ENCODE measurements at regions not wholly inside any gene's neighbourhood (a gene's known extent, or its start where the extent isn't known, plus 50 kb on each side); places are given as distances from the start of the nearest gene placed in this dataset.

GRCh38 chr7:53113424-53113823, 78.0 kb downstream of the POM121L12 start:
- WGBS, 2 donors = 54 to 65% methylated on average over 4 of the region's 4 CpGs
- Histone ChIP-seq H3K9ac (ENCODE audit: insufficient read depth in 1 of 2, low read length in 2 of 2) (no peak overlapping the region), H3K4me3 (no peak overlapping the region), H3K27me3 (ENCODE audit: control insufficient read depth in 3 of 3, insufficient read depth in 3 of 3, low read length in 2 of 3) (no peaks in the 10 kb centered on the region), H3K36me3 (ENCODE audit: control insufficient read depth in 4 of 4, insufficient read depth in 4 of 4, low read length in 4 of 4) (no peaks in the 10 kb centered on the region), H3K4me1 (ENCODE audit: control insufficient read depth in 5 of 5, insufficient read depth in 5 of 5, low read length in 5 of 5) (peaks cover 0 to 4% (median 0%) of the 10 kb centered on the region in 5 donors), H3K9me3 (ENCODE audit: control insufficient read depth in 4 of 4, insufficient read depth in 3 of 4, low read length in 3 of 4) (no peaks in the 10 kb centered on the region), H3K27ac (ENCODE audit: low read depth in 1 of 2, low read length in 1 of 2) (no peak overlapping the region)
- ATAC-seq (ENCODE audit: insufficient read depth, low FRiP score) (no peak), DNase-seq (peak in 2 of 3 donors; percentile 14 to 15)
- TF ChIP-seq, protein P1, sequence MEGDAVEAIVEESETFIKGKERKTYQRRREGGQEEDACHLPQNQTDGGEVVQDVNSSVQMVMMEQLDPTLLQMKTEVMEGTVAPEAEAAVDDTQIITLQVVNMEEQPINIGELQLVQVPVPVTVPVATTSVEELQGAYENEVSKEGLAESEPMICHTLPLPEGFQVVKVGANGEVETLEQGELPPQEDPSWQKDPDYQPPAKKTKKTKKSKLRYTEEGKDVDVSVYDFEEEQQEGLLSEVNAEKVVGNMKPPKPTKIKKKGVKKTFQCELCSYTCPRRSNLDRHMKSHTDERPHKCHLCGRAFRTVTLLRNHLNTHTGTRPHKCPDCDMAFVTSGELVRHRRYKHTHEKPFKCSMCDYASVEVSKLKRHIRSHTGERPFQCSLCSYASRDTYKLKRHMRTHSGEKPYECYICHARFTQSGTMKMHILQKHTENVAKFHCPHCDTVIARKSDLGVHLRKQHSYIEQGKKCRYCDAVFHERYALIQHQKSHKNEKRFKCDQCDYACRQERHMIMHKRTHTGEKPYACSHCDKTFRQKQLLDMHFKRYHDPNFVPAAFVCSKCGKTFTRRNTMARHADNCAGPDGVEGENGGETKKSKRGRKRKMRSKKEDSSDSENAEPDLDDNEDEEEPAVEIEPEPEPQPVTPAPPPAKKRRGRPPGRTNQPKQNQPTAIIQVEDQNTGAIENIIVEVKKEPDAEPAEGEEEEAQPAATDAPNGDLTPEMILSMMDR (IDR thresholded peaks at IDR 0.05; ENCODE audit: control extremely low read depth, extremely low read depth) = no peak

DNA sequence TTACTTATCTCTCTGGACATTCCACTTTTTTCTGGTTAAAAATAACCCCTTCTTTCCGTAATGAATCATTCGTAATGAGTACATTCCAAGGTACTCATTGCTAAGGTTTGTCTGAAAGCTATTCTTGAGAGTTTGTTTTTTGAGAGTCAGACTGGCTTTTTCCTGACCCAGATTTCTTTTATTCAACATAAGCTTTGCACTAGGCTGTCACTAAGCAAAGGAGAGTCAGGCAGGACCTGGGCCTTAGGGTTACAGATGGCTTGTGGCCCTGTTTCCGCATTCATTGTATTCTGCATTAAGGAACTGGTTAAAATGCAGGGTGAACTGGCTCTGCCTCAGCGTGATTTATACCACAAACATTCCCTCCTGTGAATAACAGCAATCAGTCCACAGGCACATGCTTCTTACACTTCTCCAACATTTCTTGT, 84.1 kb downstream of the POM121L12 start:
- ATAC-seq (ENCODE audit: insufficient read depth, low FRiP score) (peak; percentile 72), DNase-seq (peak in 2 of 3 donors; percentile 7 to 15)
- Histone ChIP-seq H3K27ac (ENCODE audit: low read depth in 1 of 2, low read length in 1 of 2) (no peak overlapping the region), H3K36me3 (ENCODE audit: control insufficient read depth in 4 of 4, insufficient read depth in 4 of 4, low read length in 4 of 4) (no peaks in the 10 kb centered on the region), H3K9me3 (ENCODE audit: control insufficient read depth in 4 of 4, insufficient read depth in 3 of 4, low read length in 3 of 4) (no peaks in the 10 kb centered on the region), H3K27me3 (ENCODE audit: control insufficient read depth in 3 of 3, insufficient read depth in 3 of 3, low read length in 2 of 3) (no peaks in the 10 kb centered on the region), H3K4me1 (ENCODE audit: control insufficient read depth in 5 of 5, insufficient read depth in 5 of 5, low read length in 5 of 5) (no peaks in the 10 kb centered on the region), H3K9ac (ENCODE audit: insufficient read depth in 1 of 2, low read length in 2 of 2) (no peak overlapping the region), H3K4me3 (no peak overlapping the region)
- TF ChIP-seq, protein P1 (IDR thresholded peaks at IDR 0.05; ENCODE audit: control extremely low read depth, extremely low read depth) = no peak
- 50 to 56% methylated on average over 4 of the region's 4 CpGs for WGBS, 2 donors

DNA sequence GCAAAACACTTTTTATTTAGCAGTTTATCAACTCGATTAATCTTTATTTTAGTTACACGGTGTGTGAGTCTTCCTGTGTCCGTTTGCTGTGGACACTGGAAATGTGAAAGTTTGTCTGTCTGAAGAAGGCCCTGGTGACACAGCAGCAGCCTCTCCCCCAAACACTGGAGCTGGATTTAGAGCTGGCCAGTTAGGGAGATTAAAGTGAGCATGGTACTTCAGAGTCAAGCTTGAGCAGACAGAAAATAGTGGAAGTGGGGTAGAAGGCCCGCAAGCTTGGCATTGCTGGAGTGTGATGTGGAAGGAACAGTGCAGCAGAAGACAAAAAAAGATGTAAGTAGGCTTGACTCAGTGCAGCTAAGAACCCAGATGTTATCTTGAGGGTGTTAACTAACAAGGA, 85.9 kb downstream of the POM121L12 start:
- ATAC-seq (ENCODE audit: insufficient read depth, low FRiP score) (no peak), DNase-seq (no peak)
- H3K4me3 ChIP-seq = no peak overlapping the region
- H3K9me3 ChIP-seq (ENCODE audit: control insufficient read depth in 4 of 4, insufficient read depth in 3 of 4, low read length in 3 of 4) = no peaks in the 10 kb centered on the region
- no peak overlapping the region for H3K27ac ChIP-seq (ENCODE audit: low read depth in 1 of 2, low read length in 1 of 2)
- H3K36me3 ChIP-seq (ENCODE audit: control insufficient read depth in 4 of 4, insufficient read depth in 4 of 4, low read length in 4 of 4) = no peaks in the 10 kb centered on the region
- WGBS, 2 donors = 79 to 87% methylated on average over 4 of the region's 4 CpGs
- TF ChIP-seq, protein P1 (IDR thresholded peaks at IDR 0.05; ENCODE audit: control extremely low read depth, extremely low read depth) = no peak
- H3K9ac ChIP-seq (ENCODE audit: insufficient read depth in 1 of 2, low read length in 2 of 2) = no peak overlapping the region
- H3K4me1 ChIP-seq (ENCODE audit: control insufficient read depth in 5 of 5, insufficient read depth in 5 of 5, low read length in 5 of 5) = no peaks in the 10 kb centered on the region
- H3K27me3 ChIP-seq (ENCODE audit: control insufficient read depth in 3 of 3, insufficient read depth in 3 of 3, low read length in 2 of 3) = no peaks in the 10 kb centered on the region

GRCh38 chr7:53131697-53132096, 96.3 kb downstream of the POM121L12 start:
- no peaks in the 10 kb centered on the region for H3K27me3 ChIP-seq (ENCODE audit: control insufficient read depth in 3 of 3, insufficient read depth in 3 of 3, low read length in 2 of 3)
- ATAC-seq (ENCODE audit: insufficient read depth, low FRiP score) (no peak), DNase-seq (no peak)
- H3K27ac ChIP-seq (ENCODE audit: low read depth in 1 of 2, low read length in 1 of 2) = no peak overlapping the region
- H3K9ac ChIP-seq (ENCODE audit: insufficient read depth in 1 of 2, low read length in 2 of 2) = no peak overlapping the region
- TF ChIP-seq, protein P1 (IDR thresholded peaks at IDR 0.05; ENCODE audit: control extremely low read depth, extremely low read depth) = no peak
- 44 to 71% methylated on average over 1 of the region's 1 CpG for WGBS, 2 donors
- no peaks in the 10 kb centered on the region for H3K36me3 ChIP-seq (ENCODE audit: control insufficient read depth in 4 of 4, insufficient read depth in 4 of 4, low read length in 4 of 4)
- no peaks in the 10 kb centered on the region for H3K9me3 ChIP-seq (ENCODE audit: control insufficient read depth in 4 of 4, insufficient read depth in 3 of 4, low read length in 3 of 4)
- H3K4me3 ChIP-seq = no peak overlapping the region
- no peaks in the 10 kb centered on the region for H3K4me1 ChIP-seq (ENCODE audit: control insufficient read depth in 5 of 5, insufficient read depth in 5 of 5, low read length in 5 of 5)

All from lung (tissue), 11 donors.